ENCODE measurements at regions not wholly inside any gene's neighbourhood (a gene's known extent, or its start where the extent isn't known, plus 50 kb on each side); places are given as distances from the start of the nearest gene placed in this dataset.

GRCh38 chr14:22506778-22507351, 82.2 kb downstream of the DAD1 start (continued):
- TF ChIP-seq CHD7 (IDR thresholded peaks at IDR 0.05; ENCODE audit: insufficient replicate concordance, low read length) (no peak), PHF8 (conservative IDR thresholded peaks at IDR 0.05; ENCODE audit: low read depth, low read length) (no peak), KDM4A (IDR thresholded peaks at IDR 0.05; ENCODE audit: low read depth, low read length, severe bottlenecking) (no peak), HDAC6 (IDR thresholded peaks at IDR 0.05; ENCODE audit: low read depth, low read length) (no peak), RFX5 (IDR thresholded peaks at IDR 0.05; ENCODE audit: borderline replicate concordance, low read depth, low read length) (no peak), CTBP2 (IDR thresholded peaks at IDR 0.05; ENCODE audit: borderline replicate concordance, insufficient read depth, insufficient read length, low read length) (no peak), ATF2 (IDR thresholded peaks at IDR 0.05; ENCODE audit: low read length) (no peak), BCL11A (IDR thresholded peaks at IDR 0.05; ENCODE audit: low read depth in 2 of 2, low read length in 2 of 2) (no peak)
